ENCODE measurements at regions not wholly inside any gene's neighbourhood (a gene's known extent, or its start where the extent isn't known, plus 50 kb on each side); places are given as distances from the start of the nearest gene placed in this dataset.

GRCh38 chr3:159792070-159792469, 196.6 kb upstream of the IL12A start:
- TF ChIP-seq, protein P1, sequence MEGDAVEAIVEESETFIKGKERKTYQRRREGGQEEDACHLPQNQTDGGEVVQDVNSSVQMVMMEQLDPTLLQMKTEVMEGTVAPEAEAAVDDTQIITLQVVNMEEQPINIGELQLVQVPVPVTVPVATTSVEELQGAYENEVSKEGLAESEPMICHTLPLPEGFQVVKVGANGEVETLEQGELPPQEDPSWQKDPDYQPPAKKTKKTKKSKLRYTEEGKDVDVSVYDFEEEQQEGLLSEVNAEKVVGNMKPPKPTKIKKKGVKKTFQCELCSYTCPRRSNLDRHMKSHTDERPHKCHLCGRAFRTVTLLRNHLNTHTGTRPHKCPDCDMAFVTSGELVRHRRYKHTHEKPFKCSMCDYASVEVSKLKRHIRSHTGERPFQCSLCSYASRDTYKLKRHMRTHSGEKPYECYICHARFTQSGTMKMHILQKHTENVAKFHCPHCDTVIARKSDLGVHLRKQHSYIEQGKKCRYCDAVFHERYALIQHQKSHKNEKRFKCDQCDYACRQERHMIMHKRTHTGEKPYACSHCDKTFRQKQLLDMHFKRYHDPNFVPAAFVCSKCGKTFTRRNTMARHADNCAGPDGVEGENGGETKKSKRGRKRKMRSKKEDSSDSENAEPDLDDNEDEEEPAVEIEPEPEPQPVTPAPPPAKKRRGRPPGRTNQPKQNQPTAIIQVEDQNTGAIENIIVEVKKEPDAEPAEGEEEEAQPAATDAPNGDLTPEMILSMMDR (conservative IDR thresholded peaks at IDR 0.05 in 1 of 2, IDR thresholded peaks at IDR 0.05 in 1 of 2; ENCODE audit: low read depth in 1 of 2, low read length in 2 of 2): no peak
- no peak for TF ChIP-seq EZH2 (IDR thresholded peaks at IDR 0.05; ENCODE audit: low read length, missing control alignments)
